ENCODE measurements at regions not wholly inside any gene's neighbourhood (a gene's known extent, or its start where the extent isn't known, plus 50 kb on each side); places are given as distances from the start of the nearest gene placed in this dataset.

DNA sequence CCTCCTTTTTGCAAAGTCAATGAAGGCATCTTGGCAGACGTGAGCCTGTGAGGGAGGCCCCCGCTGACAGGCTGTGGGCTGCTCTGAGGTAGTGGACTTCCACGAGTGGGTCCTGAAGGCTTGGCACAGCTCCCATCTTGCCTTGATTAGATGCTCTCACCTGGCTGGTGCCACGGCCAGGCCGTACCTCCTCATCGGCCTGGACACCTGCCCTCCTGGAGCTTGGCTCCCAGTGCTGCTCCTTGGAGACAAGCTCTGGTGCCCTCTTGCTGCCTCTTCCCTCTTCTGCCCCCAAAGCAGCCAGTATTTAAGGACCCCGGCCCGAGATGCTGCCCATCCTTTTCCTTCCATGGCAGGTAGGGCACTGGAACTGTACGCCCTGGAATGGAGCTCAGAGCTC lies 93.5 kb downstream of the ERMARD start:
- TF ChIP-seq POLR2A (IDR thresholded peaks at IDR 0.05; ENCODE audit: low read depth) = no peak
- TF ChIP-seq, protein P1, sequence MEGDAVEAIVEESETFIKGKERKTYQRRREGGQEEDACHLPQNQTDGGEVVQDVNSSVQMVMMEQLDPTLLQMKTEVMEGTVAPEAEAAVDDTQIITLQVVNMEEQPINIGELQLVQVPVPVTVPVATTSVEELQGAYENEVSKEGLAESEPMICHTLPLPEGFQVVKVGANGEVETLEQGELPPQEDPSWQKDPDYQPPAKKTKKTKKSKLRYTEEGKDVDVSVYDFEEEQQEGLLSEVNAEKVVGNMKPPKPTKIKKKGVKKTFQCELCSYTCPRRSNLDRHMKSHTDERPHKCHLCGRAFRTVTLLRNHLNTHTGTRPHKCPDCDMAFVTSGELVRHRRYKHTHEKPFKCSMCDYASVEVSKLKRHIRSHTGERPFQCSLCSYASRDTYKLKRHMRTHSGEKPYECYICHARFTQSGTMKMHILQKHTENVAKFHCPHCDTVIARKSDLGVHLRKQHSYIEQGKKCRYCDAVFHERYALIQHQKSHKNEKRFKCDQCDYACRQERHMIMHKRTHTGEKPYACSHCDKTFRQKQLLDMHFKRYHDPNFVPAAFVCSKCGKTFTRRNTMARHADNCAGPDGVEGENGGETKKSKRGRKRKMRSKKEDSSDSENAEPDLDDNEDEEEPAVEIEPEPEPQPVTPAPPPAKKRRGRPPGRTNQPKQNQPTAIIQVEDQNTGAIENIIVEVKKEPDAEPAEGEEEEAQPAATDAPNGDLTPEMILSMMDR (IDR thresholded peaks at IDR 0.05) = no peak
- no peak for TF ChIP-seq POLR2AphosphoS5 (IDR thresholded peaks at IDR 0.05)

All from esophagus muscularis mucosa (tissue), 3 donors.